Aorta (tissue), 5 donors: ENCODE measurements at regions not wholly inside any gene's neighbourhood (a gene's known extent, or its start where the extent isn't known, plus 50 kb on each side); places are given as distances from the start of the nearest gene placed in this dataset.
"Not testable (repeated sequence)": the region's sequence is repeated elsewhere in the genome, so short reads cannot be mapped to it uniquely, and the experiment has no call there.

Source experiments
- ATAC-seq: fragments of 200-7000 bp; cut with Tn5 transposase; one replicate; pipeline ENCODE4 v1.9.1; 2022; ENCODE audit warnings: moderate library complexity; ENCODE audit not compliant: low FRiP score
- DNase-seq, 2 donors: peaks; one replicate each; pipeline ENCODE4 v3.0.0-alpha.2; 2020
- H3K27ac ChIP-seq, 2 donors: one replicate each; pipeline ENCODE4 v1.5.1; 2013; ENCODE audit warnings: low read length in 2 of 2, mild to moderate bottlenecking in 2 of 2, moderate library complexity in 2 of 2, control low read depth in 1 of 2, inconsistent platforms in 1 of 2, low read depth in 1 of 2
- H3K27me3 ChIP-seq, 2 donors: one replicate each; pipeline ENCODE4 v1.6.1; 2013; ENCODE audit warnings: control low read depth in 1 of 2, low read length in 1 of 2, mild to moderate bottlenecking in 1 of 2, moderate library complexity in 1 of 2; ENCODE audit not compliant: insufficient read depth in 2 of 2, control insufficient read depth in 1 of 2
- H3K36me3 ChIP-seq, 2 donors: one replicate each; pipeline ENCODE4 v1.6.1; 2013; ENCODE audit warnings: control low read depth in 1 of 2, low read length in 1 of 2, mild to moderate bottlenecking in 1 of 2; ENCODE audit not compliant: insufficient read depth in 2 of 2, control insufficient read depth in 1 of 2
- H3K4me1 ChIP-seq, 2 donors: one replicate each; pipeline ENCODE4 v1.6.1; 2013; ENCODE audit warnings: low read length in 2 of 2, control low read depth in 1 of 2, mild to moderate bottlenecking in 1 of 2, moderate library complexity in 1 of 2; ENCODE audit not compliant: insufficient read depth in 2 of 2, control insufficient read depth in 1 of 2
- H3K4me3 ChIP-seq, 2 donors: one replicate each; pipeline ENCODE4 v1.5.1; 2013; ENCODE audit warnings: low read length in 2 of 2, control low read depth in 1 of 2, mild to moderate bottlenecking in 1 of 2
- H3K9me3 ChIP-seq: one replicate; pipeline ENCODE4 v1.6.1; 2013; ENCODE audit warnings: mild to moderate bottlenecking, low read length; ENCODE audit not compliant: control insufficient read depth
- WGBS, 2 donors: extraction: QIAGEN DNeasy Blood & Tissue Kit; methylation state at CpG; one replicate each; pipeline ENCODE4 v1.1.7; 2013; 5-methylcytosine and 5-hydroxymethylcytosine counted together
- intact Hi-C, 2 donors: fragments of 100-400 bp; cut with DNase I; formaldehyde crosslinking; loops; one replicate each; pipeline versions ENCODE4 v1.14.2 to v1.15.0; 2022
- donor health status: healthy with polysubstance abuse.
- donor health status: Bipolar disorder and iron deficiency.
- donor health status: DM: no; HTN: no; CAD: no.
- donor health status: DM: no; HTN: no; CAD: no.
- donor health status: DM: yes; HTN: yes; CAD: no.

DNA sequence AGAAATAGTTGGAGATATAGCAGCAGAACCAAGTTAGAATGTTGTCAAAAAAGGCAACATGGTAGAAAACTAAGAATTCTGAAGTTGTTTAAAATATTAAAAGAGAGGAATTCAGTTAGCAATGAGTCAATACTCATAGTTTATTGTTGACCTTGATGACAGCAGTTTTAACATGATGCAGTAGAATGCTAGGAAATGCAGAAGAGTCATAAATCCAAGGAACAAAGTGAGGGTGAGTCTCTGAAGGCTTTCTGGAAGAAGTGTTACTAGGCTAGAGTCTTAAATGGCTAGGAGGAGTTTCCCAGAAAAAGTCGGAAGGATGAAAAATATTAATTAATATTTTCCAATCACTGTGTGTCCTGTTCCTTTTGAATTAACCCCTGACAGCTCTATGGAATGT is 807.3 kb downstream of the TSN start:
- H3K9me3 ChIP-seq: no peaks in the 10 kb centered on the region
- no peaks in the 10 kb centered on the region for H3K36me3 ChIP-seq
- WGBS, 2 donors: 33 to 43% methylated on average over 1 of the region's 1 CpG
- no peak overlapping the region for H3K4me3 ChIP-seq
- DNase-seq: no peak
- H3K27ac ChIP-seq: no peak overlapping the region
- no peaks in the 10 kb centered on the region for H3K4me1 ChIP-seq
- intact Hi-C loops: no loop called here
- H3K27me3 ChIP-seq: no peaks in the 10 kb centered on the region
- no peak for ATAC-seq

DNA sequence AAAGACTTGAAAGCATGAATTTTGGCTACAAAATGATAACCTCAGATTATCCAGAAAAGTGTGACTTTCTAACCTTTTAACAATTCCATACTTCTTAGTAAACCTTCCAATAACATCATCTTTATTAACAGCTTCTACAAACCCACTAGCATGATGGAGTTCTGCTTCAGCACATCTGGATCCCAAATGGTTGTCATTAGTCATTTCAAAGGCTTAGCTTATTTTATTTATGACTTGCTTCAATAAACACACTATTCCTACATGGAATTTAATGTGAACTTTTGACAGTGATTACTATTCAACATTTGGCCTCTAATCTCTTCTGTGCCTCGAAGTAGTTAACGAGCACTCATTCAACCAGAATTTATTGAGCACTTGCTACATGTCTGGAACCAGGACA is 808.3 kb downstream of the TSN start:
- Histone ChIP-seq H3K27me3 (no peaks in the 10 kb centered on the region), H3K9me3 (no peaks in the 10 kb centered on the region), H3K36me3 (no peaks in the 10 kb centered on the region), H3K4me3 (no peak overlapping the region), H3K4me1 (no peaks in the 10 kb centered on the region), H3K27ac (no peak overlapping the region)
- no peak for DNase-seq
- no peak for ATAC-seq
- intact Hi-C loops: no loop called here
- 23 to 40% methylated on average over 2 of the region's 2 CpGs for WGBS, 2 donors

DNA sequence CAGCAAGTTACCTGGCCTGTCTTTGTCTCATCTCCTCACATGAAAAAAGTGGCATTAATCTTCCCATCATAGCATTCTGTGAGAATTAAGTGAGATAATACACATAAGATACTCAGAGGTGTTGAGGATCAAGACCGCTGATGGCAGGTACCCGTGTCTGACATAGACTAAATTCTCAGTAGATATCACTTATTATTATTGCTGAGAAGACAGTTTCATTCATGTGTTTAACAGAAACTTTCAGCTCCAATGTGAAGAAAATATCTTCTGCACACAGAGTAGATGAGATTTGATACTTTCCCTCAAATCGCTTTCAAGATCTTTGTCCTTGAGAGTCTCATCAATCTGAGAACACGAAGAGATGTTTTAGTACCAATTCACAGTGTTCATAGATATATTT is 809.4 kb downstream of the TSN start:
- no peak for DNase-seq

DNA sequence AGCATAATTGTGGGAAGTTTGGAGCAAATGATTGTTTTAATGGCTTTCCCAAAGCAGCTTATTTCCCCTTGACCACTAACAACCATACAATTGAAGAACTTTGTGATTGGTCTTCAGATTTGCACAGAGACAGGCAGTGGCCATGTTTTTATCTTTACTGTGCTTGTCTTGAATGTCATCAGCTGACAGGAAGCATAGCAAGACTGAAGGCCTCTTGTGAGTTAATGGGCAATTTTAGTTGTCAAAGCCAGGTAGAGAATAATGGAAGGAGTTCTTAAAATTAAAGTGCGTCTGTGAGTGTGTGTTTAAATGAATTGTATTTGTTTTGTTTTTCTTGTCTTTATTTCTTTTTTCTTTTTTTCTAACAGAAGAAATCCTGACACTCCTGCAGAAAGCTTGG is 809.9 kb downstream of the TSN start:
- 17 to 40% methylated on average over 1 of the region's 1 CpG for WGBS, 2 donors
- H3K9me3 ChIP-seq: no peaks in the 10 kb centered on the region
- H3K4me1 ChIP-seq: no peaks in the 10 kb centered on the region
- intact Hi-C loops: no loop called here
- no peaks in the 10 kb centered on the region for H3K36me3 ChIP-seq
- no peak overlapping the region for H3K27ac ChIP-seq
- no peak overlapping the region for H3K4me3 ChIP-seq
- ATAC-seq: no peak
- no peaks in the 10 kb centered on the region for H3K27me3 ChIP-seq
- no peak for DNase-seq

More for the DNA sequence above, 809.4 kb downstream of the TSN start:
- no peaks in the 10 kb centered on the region for H3K9me3 ChIP-seq
- H3K36me3 ChIP-seq: no peaks in the 10 kb centered on the region
- no peaks in the 10 kb centered on the region for H3K4me1 ChIP-seq
- H3K27ac ChIP-seq: no peak overlapping the region
- WGBS, 2 donors: 88 to 89% methylated on average over 4 of the region's 4 CpGs
- intact Hi-C loops: no loop called here
- ATAC-seq: no peak
- no peaks in the 10 kb centered on the region for H3K27me3 ChIP-seq
- no peak overlapping the region for H3K4me3 ChIP-seq

DNA sequence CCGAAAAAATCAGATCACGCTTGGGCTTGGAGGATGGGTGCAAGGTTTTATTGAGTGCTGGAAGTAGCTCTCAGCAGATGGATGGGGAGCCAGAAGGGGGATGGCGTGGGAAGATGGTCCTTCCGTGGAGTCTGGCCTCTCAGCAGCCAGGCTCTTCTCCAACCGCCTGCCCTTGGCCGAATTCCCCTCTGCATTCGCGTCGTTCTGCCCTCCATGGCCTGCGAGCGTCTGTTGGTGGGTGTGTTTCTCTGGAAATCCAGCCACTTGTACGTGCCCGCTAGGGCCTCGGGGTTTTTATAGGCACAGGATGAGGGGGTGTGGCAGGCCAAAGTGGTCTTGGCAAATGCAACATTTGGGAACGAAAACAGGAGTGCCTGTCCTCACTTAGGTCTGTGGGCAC is 815.2 kb downstream of the TSN start:
- Histone ChIP-seq H3K9me3 (no peaks in the 10 kb centered on the region), H3K4me1 (no peaks in the 10 kb centered on the region), H3K36me3 (no peaks in the 10 kb centered on the region), H3K27ac (no peak overlapping the region), H3K4me3 (no peak overlapping the region), H3K27me3 (no peaks in the 10 kb centered on the region)
- DNase-seq: no peak
- intact Hi-C loops: no loop called here
- WGBS, 2 donors: 77 to 83% methylated on average over 15 of the region's 15 CpGs
- ATAC-seq: no peak

DNA sequence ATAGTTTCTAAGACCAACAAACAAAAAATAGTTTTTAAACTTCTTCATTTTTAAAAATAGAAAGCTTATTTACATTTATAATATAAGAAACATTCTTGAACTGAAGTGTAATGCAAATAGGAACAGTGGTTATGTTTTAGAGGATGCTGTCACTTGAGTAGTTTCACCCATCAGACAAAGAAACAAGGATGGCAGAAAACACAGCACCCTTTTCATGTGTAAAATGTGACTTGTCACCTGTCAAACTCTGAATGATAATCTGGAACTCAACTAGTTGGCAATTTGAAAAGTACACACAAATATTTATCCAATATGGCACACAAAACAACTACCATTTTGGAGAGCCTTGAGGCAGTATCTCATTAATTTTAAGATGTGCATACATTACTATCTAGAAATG is 816.0 kb downstream of the TSN start:
- intact Hi-C loops, H3K36me3 ChIP-seq, H3K27ac ChIP-seq, H3K9me3 ChIP-seq, ATAC-seq, H3K4me1 ChIP-seq, H3K27me3 ChIP-seq, DNase-seq, H3K4me3 ChIP-seq: not testable (repeated sequence)

DNA sequence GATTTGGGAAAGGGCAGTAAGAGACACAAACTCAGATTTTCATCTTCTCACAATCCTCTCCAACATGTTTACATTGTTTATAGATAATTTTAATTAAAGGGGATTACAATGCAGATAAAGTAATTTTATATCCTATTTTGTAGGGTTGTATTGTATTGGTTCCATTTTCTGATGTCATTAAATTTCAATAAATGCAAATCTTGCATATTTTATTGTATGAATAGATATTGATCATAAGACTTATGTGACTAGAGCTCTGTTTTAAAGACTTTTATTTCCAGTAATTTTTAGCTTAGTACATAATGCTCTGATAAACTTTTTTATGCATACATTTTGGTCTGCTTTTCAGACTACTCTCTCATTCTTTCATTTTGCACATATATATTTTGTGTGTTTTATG is 819.6 kb downstream of the TSN start:
- no peak overlapping the region for H3K4me3 ChIP-seq
- no peak for ATAC-seq
- H3K36me3 ChIP-seq: no peaks in the 10 kb centered on the region

DNA sequence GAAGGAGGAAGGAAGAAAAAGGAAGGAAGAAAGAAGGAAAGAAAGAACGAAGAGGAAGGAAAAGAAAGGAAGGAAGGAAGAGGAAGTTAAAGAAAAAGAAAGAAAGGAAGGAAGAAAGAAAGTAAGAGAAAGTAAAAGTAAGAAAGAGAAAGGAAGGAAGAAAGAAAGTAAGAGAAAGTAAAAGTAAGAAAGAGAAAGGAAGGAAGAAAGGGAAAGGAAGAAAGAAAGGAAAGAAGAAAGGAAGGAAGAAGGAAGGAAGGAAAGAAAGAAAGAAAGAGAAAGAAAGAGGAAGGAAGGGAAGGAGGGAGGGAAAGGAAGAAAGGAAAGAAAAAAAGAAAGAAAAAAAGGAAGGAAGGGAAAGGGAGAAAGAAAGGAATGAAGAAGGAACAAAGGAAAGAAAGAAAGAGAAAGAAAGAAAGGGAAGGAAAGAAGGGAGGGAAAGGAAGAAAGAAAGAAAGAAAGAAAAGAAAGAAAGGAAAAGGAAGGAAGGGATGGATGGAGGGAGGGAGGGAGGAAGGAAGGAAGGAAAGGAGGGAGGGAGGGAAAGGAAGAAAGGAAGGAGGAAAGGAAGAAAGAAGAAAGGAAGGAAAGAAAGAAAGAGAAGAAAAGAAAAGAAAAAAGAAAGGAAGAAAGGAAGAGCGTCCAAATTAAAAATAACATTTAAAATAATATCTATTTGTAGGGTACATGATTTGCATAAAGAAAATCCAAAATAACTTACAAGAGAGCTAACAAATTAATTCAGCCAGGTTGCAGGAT is 827.9 kb downstream of the TSN start:
- no peaks in the 10 kb centered on the region for H3K4me1 ChIP-seq
- H3K4me3 ChIP-seq: no peak overlapping the region
- no peaks in the 10 kb centered on the region for H3K27me3 ChIP-seq
- H3K36me3 ChIP-seq: no peaks in the 10 kb centered on the region
- 80 to 83% methylated on average over 2 of the region's 2 CpGs for WGBS, 2 donors
- H3K27ac ChIP-seq: no peak overlapping the region
- H3K9me3 ChIP-seq: no peaks in the 10 kb centered on the region
- DNase-seq (no peak), ATAC-seq (no peak)
- intact Hi-C loops: no loop called here

More for the DNA sequence above, 819.6 kb downstream of the TSN start:
- H3K27ac ChIP-seq: no peak overlapping the region
- H3K27me3 ChIP-seq: no peaks in the 10 kb centered on the region
- intact Hi-C loops: no loop called here
- H3K4me1 ChIP-seq: no peaks in the 10 kb centered on the region
- no peak for DNase-seq
- no peaks in the 10 kb centered on the region for H3K9me3 ChIP-seq

DNA sequence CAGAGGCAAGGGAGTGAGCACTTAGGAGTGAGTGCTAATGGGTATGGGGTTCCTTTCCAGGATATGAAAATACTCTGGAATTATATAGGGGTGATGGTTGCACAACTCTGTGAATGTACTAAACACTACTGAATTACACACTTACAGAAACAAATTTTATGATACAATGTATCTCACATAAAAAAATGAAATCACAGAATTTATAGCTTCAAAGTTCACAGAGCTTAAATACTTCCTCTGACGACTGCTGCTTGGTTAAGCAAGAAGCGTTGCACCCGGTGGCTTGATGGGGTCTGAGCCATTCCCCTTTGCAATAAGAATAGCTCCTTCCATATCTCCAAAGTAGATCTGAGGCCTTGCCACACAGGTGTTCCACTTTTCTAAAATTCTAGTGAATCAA is 835.1 kb downstream of the TSN start:
- no peak for DNase-seq
- Histone ChIP-seq H3K27me3 (no peaks in the 10 kb centered on the region), H3K36me3 (no peaks in the 10 kb centered on the region), H3K4me3 (no peak overlapping the region), H3K9me3 (no peaks in the 10 kb centered on the region), H3K27ac (no peak overlapping the region), H3K4me1 (no peaks in the 10 kb centered on the region)
- ATAC-seq: no peak
- WGBS, 2 donors: 61 to 76% methylated on average over 3 of the region's 3 CpGs
- intact Hi-C loops: no loop called here
